HG02623 (cell line): ENCODE measurements at regions not wholly inside any gene's neighbourhood (a gene's known extent, or its start where the extent isn't known, plus 50 kb on each side); places are given as distances from the start of the nearest gene placed in this dataset.
"Not testable (repeated sequence)": the region's sequence is repeated elsewhere in the genome, so short reads cannot be mapped to it uniquely, and the experiment has no call there.

Experiments
- ATAC-seq: cut with Tn5 transposase; IDR thresholded peaks from one replicate; pipeline ENCODE4 v1.9.1; 2021; ENCODE audit warnings: moderate library complexity; ENCODE audit not compliant: unreplicated experiment

GRCh38 chr4:83213640-83214039 is 71.0 kb downstream of the COQ2 start:
- ATAC-seq = no peak

DNA sequence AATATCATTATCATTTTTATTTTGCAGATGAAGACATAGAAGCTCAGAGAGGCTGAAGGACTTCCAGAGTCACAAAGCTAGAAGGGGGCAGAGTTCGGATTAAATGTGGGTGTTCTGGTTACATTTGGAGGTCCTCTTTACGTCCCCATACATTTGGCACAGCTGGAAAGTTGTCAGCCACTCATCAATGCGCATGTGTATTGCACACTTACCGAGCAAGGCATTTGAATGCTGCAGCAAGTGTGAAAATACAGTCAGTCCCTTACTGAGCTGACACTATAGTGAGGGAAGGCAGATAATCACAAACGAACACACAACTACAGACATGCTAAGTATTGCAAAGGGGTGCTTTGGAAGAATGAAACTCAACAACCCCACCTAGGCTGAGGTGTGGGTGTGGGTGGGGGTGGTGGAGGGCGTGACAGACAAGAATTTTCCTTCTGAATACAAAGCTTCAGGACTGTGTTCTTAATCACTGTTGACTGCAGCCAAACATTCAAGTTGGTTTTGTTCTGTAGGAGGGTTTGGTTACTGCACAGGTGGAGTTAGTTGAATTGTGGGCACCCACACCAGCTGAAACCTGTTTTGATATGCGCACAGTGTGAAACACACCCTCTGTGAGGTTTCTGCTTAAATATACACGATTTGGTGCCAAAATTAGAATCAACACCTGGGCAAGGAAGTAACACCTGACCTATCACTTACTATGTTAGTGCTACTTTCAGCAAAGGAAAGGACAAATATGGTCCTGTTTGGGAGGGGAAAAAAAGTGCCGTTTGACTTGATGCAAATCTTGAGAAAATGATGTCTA is 72.4 kb downstream of the COQ2 start:
- peak; percentile 78 for ATAC-seq

DNA sequence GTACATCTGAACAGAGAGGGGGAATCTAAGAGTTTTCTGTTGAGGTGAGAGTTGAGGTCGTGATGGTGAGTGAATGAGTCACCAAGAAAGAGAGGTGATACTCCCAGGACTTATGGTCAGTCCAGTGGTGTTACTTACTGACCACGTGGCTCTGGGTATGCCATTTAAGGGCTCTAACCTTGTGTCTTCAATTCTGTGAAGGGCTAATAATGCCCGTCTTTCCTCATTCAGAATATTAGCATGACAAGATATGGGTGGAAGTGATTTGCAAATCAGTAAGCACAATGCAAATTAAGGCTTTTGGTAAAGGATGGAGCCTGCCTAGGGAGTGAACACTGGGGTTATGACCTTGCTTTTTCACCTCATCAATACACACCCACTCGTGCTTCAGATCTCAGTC is 75.2 kb downstream of the COQ2 start:
- no peak for ATAC-seq

DNA sequence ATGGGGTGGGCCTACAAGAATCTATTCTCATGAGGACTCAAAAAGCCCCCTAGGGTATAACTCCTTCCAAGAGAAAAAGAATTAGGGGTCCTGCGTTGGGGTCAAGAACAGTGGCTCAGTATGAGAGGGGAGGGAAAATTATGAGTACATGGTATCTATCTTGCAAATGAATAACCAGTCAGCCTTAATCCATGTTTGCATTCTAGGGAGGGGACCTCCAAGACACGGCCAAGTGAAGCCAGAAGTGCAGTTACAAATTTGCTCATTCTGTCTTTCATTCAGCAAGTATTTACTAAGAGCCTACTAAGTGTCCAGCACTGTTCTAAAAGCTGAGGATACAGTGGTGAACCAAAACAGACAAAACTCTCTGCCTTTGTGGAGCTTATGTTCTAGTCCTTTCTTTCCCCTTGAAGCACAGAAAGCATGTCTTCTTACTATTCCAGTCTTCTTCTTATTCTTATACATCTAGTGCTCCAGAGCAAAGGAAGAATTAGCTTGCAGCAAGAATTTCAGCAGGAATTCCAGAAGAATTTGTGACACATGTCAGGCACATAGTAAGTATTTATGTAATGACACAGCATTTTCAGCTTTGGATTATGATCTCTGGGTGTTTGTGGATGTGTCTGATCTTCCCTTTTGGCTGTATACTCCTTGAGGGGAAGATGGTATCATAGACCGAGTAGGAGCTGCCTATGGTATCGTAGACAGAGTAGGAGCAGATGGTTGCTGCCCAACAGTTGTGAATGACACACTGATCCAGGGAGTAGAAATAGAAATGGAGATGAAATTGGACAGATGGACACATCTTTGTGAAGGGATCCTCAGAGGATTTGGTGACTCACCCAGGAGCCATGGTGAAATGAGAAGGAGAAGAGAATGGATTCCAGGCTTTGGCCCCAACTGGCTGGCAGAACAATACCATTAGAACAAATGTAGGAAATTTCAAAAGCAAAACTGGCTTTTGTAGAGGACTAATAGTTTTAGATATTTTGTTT is 75.9 kb downstream of the COQ2 start:
- no peak for ATAC-seq

DNA sequence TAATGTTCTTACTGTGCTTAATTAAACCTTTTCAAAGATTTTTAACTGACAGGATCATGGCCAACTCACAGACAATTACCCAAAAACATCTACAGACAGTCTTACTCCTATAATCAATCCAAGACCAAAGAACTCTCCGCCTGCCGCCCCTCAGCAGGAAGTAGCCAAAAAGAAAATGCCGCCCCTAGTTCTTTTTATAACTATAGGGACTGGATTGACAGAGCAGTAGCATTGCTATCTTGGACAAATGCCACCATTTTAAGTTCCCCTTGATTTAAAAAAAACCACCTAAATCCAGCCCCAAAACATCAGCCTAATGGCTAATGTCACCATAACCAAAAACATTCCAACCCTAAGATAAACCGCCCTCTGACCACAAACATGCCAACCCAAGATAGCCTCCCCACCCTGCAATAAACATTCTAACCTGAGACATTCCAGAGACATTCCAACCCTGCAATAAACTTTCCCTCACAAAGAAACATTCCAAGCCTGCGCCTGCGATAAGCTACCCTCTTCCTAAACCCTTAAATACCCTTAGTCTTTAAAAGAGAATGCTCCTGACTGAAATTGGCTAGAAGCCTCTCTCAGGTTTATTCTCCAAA is 77.0 kb downstream of the COQ2 start:
- no peak for ATAC-seq

GRCh38 chr4:83205760-83206159 is 78.8 kb downstream of the COQ2 start:
- no peak for ATAC-seq

DNA sequence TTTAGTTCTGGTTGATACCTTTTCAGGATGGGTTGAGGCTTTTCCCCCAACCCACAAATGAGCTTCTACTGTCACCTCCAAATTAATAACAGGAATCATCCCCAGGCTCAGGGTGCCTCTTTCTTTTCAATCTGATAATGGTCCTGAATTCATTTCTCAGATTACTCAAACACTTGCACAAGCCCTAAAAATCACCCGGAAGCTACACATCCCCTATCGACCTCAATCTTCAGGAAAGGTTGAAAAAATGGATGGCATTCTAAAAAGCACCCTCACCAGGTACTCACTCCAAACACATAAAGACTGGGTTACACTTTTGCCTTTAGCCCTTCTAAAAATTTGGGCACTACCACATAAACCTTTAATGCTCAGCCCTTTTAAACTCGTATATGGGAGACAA is 79.9 kb downstream of the COQ2 start:
- ATAC-seq = no peak

GRCh38 chr4:83201761-83202160 is 82.8 kb downstream of the COQ2 start:
- no peak for ATAC-seq

GRCh38 chr4:83197555-83198235 is 83.2 kb upstream of the PLAC8 start:
- no peak for ATAC-seq

DNA sequence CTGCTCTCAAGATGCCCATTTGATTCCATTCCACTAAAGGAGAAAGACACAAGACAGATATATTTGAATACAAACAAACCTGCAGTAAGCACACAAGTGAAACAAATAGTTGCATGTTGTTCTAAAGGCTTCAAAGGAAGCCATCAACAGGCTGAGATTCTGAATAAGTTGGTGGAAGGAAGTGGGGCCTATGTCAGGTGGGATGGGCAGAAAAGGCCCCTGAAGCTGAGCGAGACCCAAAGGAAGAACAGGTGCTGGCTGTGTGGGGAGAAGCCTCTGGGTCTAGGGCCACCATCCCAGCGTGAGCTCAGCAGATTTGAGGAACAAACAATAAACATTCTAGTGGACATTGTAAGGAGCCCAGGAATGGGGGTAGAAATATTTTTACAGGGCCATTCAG is 82.4 kb upstream of the PLAC8 start:
- ATAC-seq = no peak

- no peak for ATAC-seq
These were observed 80.7 kb upstream of the PLAC8 start for GRCh38 chr4:83195269-83195668.

GRCh38 chr4:83194588-83194987 is 80.1 kb upstream of the PLAC8 start:
- not testable (repeated sequence) for ATAC-seq

GRCh38 chr4:83192634-83193033 is 78.1 kb upstream of the PLAC8 start:
- ATAC-seq = no peak

DNA sequence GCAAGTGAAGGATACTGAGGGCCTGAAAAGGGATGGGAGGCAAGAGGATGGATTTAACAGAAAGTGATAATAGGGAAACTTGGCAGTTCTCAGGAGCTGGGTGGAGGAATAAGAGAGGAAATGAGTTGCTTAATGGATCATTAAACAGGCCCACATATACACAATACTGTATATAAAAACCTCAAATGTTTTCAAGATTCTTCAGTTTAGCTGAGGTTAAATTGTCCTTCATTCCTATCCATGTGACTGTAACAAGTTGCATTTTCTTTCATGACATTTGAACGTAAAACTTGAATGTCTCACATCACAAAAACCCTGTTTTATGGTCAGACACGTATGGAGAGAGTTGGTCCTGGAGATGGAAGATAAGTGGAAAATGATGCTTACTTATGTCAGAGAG is 76.5 kb upstream of the PLAC8 start:
- ATAC-seq = no peak

DNA sequence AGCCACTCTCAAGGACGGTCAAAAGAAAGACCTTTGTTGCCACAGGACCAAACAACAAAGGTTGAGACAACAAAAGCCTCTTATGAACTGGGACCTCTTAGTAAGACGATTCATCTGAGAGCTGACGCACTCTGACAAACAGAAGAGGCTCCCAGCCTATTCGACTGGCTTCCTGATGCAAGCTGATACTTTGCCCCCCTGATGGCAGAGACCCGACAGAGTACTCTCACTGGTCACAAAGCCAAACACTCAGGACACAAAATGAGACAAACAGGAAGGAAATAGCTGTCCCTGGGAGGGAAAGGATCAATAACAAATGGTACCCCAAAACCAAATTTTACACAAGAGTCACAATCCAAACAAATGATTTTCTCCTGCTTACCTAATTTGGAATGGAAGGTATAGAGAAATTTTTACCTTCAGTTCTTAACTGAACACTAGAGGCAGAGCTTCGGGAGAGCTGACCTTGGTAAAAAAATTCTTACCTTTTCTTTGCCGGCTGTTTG is 75.2 kb upstream of the PLAC8 start:
- ATAC-seq = no peak

- ATAC-seq = peak; percentile 43
These were observed 66.0 kb upstream of the PLAC8 start for GRCh38 chr4:83180431-83180968.

DNA sequence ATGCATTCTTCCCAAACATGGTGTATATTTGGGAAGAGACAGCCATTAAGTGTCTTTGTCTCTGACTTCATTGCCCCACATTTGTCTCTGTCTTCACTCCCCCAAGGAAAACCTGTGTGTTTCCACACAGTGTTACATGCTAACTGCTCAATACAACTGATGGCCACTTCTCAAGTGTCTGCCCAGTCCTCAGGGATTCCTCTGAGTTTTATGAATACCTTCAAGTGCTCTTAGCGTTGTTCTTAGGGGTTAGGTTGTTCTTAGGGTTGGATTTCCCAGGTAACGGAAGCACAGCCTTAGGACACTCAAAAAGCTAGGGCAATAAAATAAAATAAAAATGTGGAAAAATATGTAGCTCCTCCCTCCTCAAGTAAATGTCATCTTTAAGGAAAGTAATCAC is 64.7 kb upstream of the PLAC8 start:
- no peak for ATAC-seq

GRCh38 chr4:83178029-83178428 is 63.5 kb upstream of the PLAC8 start:
- no peak for ATAC-seq

- no peak for ATAC-seq
These were observed 62.7 kb upstream of the PLAC8 start for GRCh38 chr4:83177182-83177581.

DNA sequence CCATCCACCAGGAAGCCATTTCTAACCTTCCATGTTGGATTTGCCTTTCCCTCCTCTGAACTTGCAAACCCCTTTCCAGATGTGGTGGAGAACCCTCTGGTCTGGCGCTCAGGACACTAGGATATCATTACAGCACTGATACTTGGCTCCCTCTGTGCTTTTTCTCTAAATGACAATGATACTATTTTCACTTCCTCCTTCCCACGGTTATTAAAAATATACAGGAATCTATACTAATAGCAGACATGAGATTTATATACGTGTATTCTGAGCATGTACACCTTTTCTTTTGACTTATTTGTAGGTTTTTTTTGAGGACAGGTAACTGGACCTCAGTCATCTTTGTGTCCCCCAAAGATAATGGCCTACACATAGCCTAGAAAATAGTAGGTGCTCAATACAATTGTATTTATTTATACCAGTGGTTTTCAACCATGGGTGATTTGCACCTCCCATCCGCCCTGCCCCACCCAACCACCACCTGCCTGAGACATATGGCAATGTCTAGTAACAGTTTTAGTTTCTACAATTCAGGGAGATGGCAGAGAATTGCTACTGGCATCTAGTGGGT is 60.4 kb upstream of the PLAC8 start:
- ATAC-seq = peak; percentile 62
